Urothelium cell line (cell line): ENCODE measurements at regions not wholly inside any gene's neighbourhood (a gene's known extent, or its start where the extent isn't known, plus 50 kb on each side); places are given as distances from the start of the nearest gene placed in this dataset.

Source experiments
- DNase-seq: peaks from one replicate; pipeline ENCODE4 v3.0.0; 2011; ENCODE audit warnings: low spot score, mixed read lengths
- FAIRE-seq: peaks from 2 replicates; lab custom pipeline; 2011; peaks lifted over from hg19 to GRCh38; lab: Jason Lieb, UNC

GRCh38 chr2:150169237-150169629, 318.2 kb downstream of the RND3 start:
- DNase-seq (no peak), FAIRE-seq (no peak)

GRCh38 chr2:150168595-150169236, 318.8 kb downstream of the RND3 start:
- DNase-seq: no peak
- no peak for FAIRE-seq

- no peak for FAIRE-seq
- DNase-seq: peak; percentile 65
Observed at GRCh38 chr2:150167711-150168110, 319.8 kb downstream of the RND3 start.

GRCh38 chr2:150166313-150167051, 321.0 kb downstream of the RND3 start:
- DNase-seq (peak; percentile 56), FAIRE-seq (no peak)

GRCh38 chr2:150165988-150166312, 321.5 kb downstream of the RND3 start:
- DNase-seq (no peak), FAIRE-seq (no peak)

GRCh38 chr2:150165442-150165841, 322.0 kb downstream of the RND3 start:
- no peak for DNase-seq
- FAIRE-seq: no peak

GRCh38 chr2:150162241-150162942, 325.1 kb downstream of the RND3 start:
- FAIRE-seq: no peak
- no peak for DNase-seq

- DNase-seq (no peak), FAIRE-seq (no peak)
Observed at GRCh38 chr2:150160058-150160457, 327.4 kb downstream of the RND3 start.

GRCh38 chr2:150159300-150159699, 328.2 kb downstream of the RND3 start:
- DNase-seq: no peak
- FAIRE-seq: no peak

- DNase-seq (no peak), FAIRE-seq (no peak)
Observed at GRCh38 chr2:150156876-150157275, 330.6 kb downstream of the RND3 start.

- no peak for FAIRE-seq
- DNase-seq: no peak
Observed at GRCh38 chr2:150156415-150156814, 331.1 kb downstream of the RND3 start.

- FAIRE-seq: no peak
Observed at GRCh38 chr2:150154308-150154797, 333.1 kb downstream of the RND3 start.

GRCh38 chr2:150153646-150154307, 333.7 kb downstream of the RND3 start:
- DNase-seq: no peak
- no peak for FAIRE-seq

More at GRCh38 chr2:150154308-150154797, 333.1 kb downstream of the RND3 start:
- DNase-seq: no peak

GRCh38 chr2:150152230-150152629, 335.2 kb downstream of the RND3 start:
- no peak for DNase-seq
- no peak for FAIRE-seq

- no peak for DNase-seq
- no peak for FAIRE-seq
Observed at GRCh38 chr2:150150144-150150543, 337.3 kb downstream of the RND3 start.

GRCh38 chr2:150147889-150148683, 339.4 kb downstream of the RND3 start:
- FAIRE-seq: no peak
- no peak for DNase-seq

GRCh38 chr2:150146879-150147278, 340.6 kb downstream of the RND3 start:
- DNase-seq (no peak), FAIRE-seq (no peak)

GRCh38 chr2:150145299-150145692, 342.2 kb downstream of the RND3 start:
- DNase-seq (no peak), FAIRE-seq (no peak)

GRCh38 chr2:150144546-150145298, 342.7 kb downstream of the RND3 start:
- no peak for FAIRE-seq

GRCh38 chr2:150143087-150143536, 344.4 kb downstream of the RND3 start:
- FAIRE-seq: peak; percentile 9

More at GRCh38 chr2:150144546-150145298, 342.7 kb downstream of the RND3 start:
- DNase-seq: no peak

More at GRCh38 chr2:150143087-150143536, 344.4 kb downstream of the RND3 start:
- peak; percentile 30 for DNase-seq
